Naive thymus-derived CD4-positive, alpha-beta T cell (primary cell): ENCODE measurements at regions not wholly inside any gene's neighbourhood (a gene's known extent, or its start where the extent isn't known, plus 50 kb on each side); places are given as distances from the start of the nearest gene placed in this dataset.
A peak's percentile ranks its signal among the peaks of the same experiment; 100 is the strongest.

Experiments used
- ATAC-seq: fragments of 150-1000 bp; cut with Tn5 transposase; 2 replicates; pipeline ENCODE4 v1.10.0; 2021; ENCODE audit warnings: mild to moderate bottlenecking, moderate library complexity
- CTCF ChIA-PET: fragments of 350-600 bp; sonication (Branson Sonifier 250); formaldehyde crosslinking; loops from one replicate; lab custom pipeline; 2021; ENCODE audit warnings: antibody characterized with exemption; lab: Charles Lee
- POLR2A ChIA-PET: fragments of 350-600 bp; sonication (Branson Sonifier 250); formaldehyde crosslinking; loops from one replicate; lab custom pipeline; 2021; ENCODE audit warnings: antibody characterized with exemption, inconsistent platforms; lab: Charles Lee
- DNase-seq, 9 donors: peaks; one replicate each; pipeline versions ENCODE4 v3.0.0 to v3.0.0-alpha.2; 2020 to 2022; ENCODE audit warnings: mixed read lengths in 1 of 9
- H3K27ac ChIP-seq: one replicate; pipeline ENCODE4 v1.7.0; 2013; ENCODE audit warnings: mild to moderate bottlenecking, low read depth, low read length, moderate library complexity
- H3K27me3 ChIP-seq, 2 donors: one replicate each; pipeline ENCODE4 v1.7.0; 2013; ENCODE audit warnings: low read length in 2 of 2, mild to moderate bottlenecking in 2 of 2, moderate library complexity in 2 of 2; ENCODE audit not compliant: control insufficient read depth in 2 of 2, insufficient read depth in 2 of 2
- H3K36me3 ChIP-seq, 3 experiments: 1 replicate in 2 of 3; 2 replicates in 1 of 3; pipeline ENCODE4 v1.7.0; 2013; ENCODE audit warnings: low read length in 3 of 3, mild to moderate bottlenecking in 3 of 3, moderate library complexity in 1 of 3; ENCODE audit not compliant: insufficient read depth in 3 of 3, control insufficient read depth in 2 of 3
- H3K4me1 ChIP-seq, 2 donors: one replicate each; pipeline ENCODE4 v1.7.0; 2013; ENCODE audit warnings: low read length in 2 of 2, mild to moderate bottlenecking in 2 of 2, moderate library complexity in 1 of 2; ENCODE audit not compliant: control insufficient read depth in 2 of 2, insufficient read depth in 2 of 2
- H3K4me3 ChIP-seq: 2 replicates; pipeline ENCODE4 v1.7.0; 2013; ENCODE audit warnings: mild to moderate bottlenecking, low read length
- H3K9me3 ChIP-seq, 3 experiments: 1 replicate in 2 of 3; 2 replicates in 1 of 3; pipeline ENCODE4 v1.7.0; 2013; ENCODE audit warnings: low read length in 3 of 3; ENCODE audit not compliant: control insufficient read depth in 2 of 3
- H3K27ac Mint-ChIP-seq, 9 donors: one replicate each; pipeline ENCODE4 v1.8.0; 2020 to 2022; ENCODE audit warnings: mixed read lengths in 9 of 9, mild to moderate bottlenecking in 8 of 9, moderate library complexity in 5 of 9, inconsistent platforms in 2 of 9
- H3K27me3 Mint-ChIP-seq, 5 donors: one replicate each; pipeline ENCODE4 v1.8.0; 2021 to 2022; ENCODE audit warnings: mixed read lengths in 5 of 5, mild to moderate bottlenecking in 1 of 5
- H3K36me3 Mint-ChIP-seq, 5 donors: one replicate each; pipeline ENCODE4 v1.8.0; 2020 to 2022; ENCODE audit warnings: mixed read lengths in 5 of 5, mild to moderate bottlenecking in 3 of 5, inconsistent platforms in 1 of 5
- H3K4me1 Mint-ChIP-seq, 7 donors: one replicate each; pipeline ENCODE4 v1.8.0; 2020 to 2022; ENCODE audit warnings: mixed read lengths in 7 of 7, mild to moderate bottlenecking in 3 of 7, inconsistent platforms in 1 of 7
- H3K4me3 Mint-ChIP-seq, 10 donors: one replicate each; pipeline ENCODE4 v1.8.0; 2020 to 2022; ENCODE audit warnings: mild to moderate bottlenecking in 10 of 10, mixed read lengths in 10 of 10, moderate library complexity in 6 of 10, inconsistent platforms in 2 of 10
- H3K9me3 Mint-ChIP-seq, 11 donors: one replicate each; pipeline ENCODE4 v1.8.0; 2020 to 2022; ENCODE audit warnings: mixed read lengths in 11 of 11, mild to moderate bottlenecking in 4 of 11, inconsistent platforms in 1 of 11, moderate library complexity in 1 of 11
- intact Hi-C, 2 donors: fragments of 100-400 bp; cut with micrococcal nuclease; formaldehyde crosslinking; loops; one replicate each; pipeline ENCODE4 v1.15.1; 2023

DNA sequence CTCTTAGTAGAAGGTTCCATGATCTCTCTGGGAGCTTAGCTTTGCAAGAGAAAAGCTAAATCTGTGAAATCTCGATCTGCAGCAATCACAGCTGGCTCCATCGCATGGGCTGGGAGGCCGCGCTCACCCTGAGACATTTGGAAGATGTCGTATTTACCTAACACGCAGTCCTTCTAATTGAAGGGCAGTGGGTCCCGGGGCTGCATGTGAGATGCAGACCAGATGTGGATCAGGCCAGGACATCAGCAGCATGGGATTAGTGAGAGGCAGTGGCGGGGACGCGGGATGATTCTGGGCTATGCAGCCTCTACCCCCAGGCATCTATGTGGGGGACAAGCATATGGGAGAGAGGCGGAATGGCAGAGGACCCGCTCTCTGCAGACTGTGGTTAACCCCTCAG, 312.4 kb upstream of the RTL1 start:
- no peaks in the 10 kb centered on the region for H3K36me3 ChIP-seq
- Mint-ChIP-seq H3K4me3 (no peak overlapping the region), H3K27me3 (peaks cover 0 to 14% (median 0%) of the 10 kb centered on the region in 5 donors), H3K27ac (no peak overlapping the region), H3K36me3 (peaks cover 0 to 13% (median 0%) of the 10 kb centered on the region in 5 donors), H3K4me1 (no peaks in the 10 kb centered on the region), H3K9me3 (peaks cover 7 to 41% (median 15%) of the 10 kb centered on the region in 11 donors)
- peaks cover 0 to 10% (median 0%) of the 10 kb centered on the region in 3 experiments for H3K9me3 ChIP-seq
- DNase-seq (peak in 1 of 9 donors; percentile 2), ATAC-seq (no peak)
- ChIA-PET CTCF (no interaction called here), POLR2A (no interaction called here)
- intact Hi-C loops = no loop called here
- H3K4me1 ChIP-seq = no peaks in the 10 kb centered on the region
- no peaks in the 10 kb centered on the region for H3K27me3 ChIP-seq
- H3K27ac ChIP-seq = no peak overlapping the region
- H3K4me3 ChIP-seq = no peak overlapping the region

GRCh38 chr14:101216366-101217079, 313.0 kb upstream of the RTL1 start:
- Histone ChIP-seq H3K4me1 (no peaks in the 10 kb centered on the region), H3K27ac (no peak overlapping the region), H3K4me3 (no peak overlapping the region), H3K36me3 (no peaks in the 10 kb centered on the region), H3K27me3 (no peaks in the 10 kb centered on the region), H3K9me3 (peaks cover 0 to 8% (median 0%) of the 10 kb centered on the region in 3 experiments)
- CTCF ChIA-PET = no interaction called here
- Mint-ChIP-seq H3K4me1 (no peaks in the 10 kb centered on the region), H3K36me3 (peaks cover 0 to 13% (median 0%) of the 10 kb centered on the region in 5 donors), H3K27me3 (peaks cover 0 to 14% (median 0%) of the 10 kb centered on the region in 5 donors), H3K4me3 (no peak overlapping the region), H3K9me3 (peaks cover 7 to 37% (median 16%) of the 10 kb centered on the region in 11 donors), H3K27ac (no peak overlapping the region)
- POLR2A ChIA-PET = no interaction called here
- DNase-seq (peak in 1 of 9 donors; percentile 9), ATAC-seq (no peak)
- intact Hi-C loops = no loop called here

GRCh38 chr14:101217080-101217463, 313.6 kb upstream of the RTL1 start:
- Mint-ChIP-seq H3K4me3 (no peak overlapping the region), H3K9me3 (peaks cover 5 to 32% (median 12%) of the 10 kb centered on the region in 11 donors), H3K4me1 (no peaks in the 10 kb centered on the region), H3K27ac (no peak overlapping the region), H3K27me3 (peaks cover 0 to 14% (median 0%) of the 10 kb centered on the region in 5 donors), H3K36me3 (peaks cover 0 to 10% (median 0%) of the 10 kb centered on the region in 5 donors)
- no peaks in the 10 kb centered on the region for H3K4me1 ChIP-seq
- H3K36me3 ChIP-seq = no peaks in the 10 kb centered on the region
- H3K4me3 ChIP-seq = no peak overlapping the region
- POLR2A ChIA-PET = no interaction called here
- no peak for ATAC-seq
- no peak for DNase-seq
- H3K27ac ChIP-seq = no peak overlapping the region
- H3K9me3 ChIP-seq = peaks cover 0 to 3% (median 0%) of the 10 kb centered on the region in 3 experiments
- intact Hi-C loops = no loop called here
- no peaks in the 10 kb centered on the region for H3K27me3 ChIP-seq
- CTCF ChIA-PET = no interaction called here

- H3K9me3 ChIP-seq = no peaks in the 10 kb centered on the region
- CTCF ChIA-PET = no interaction called here
- intact Hi-C loops = no loop called here
- peaks cover 0 to 20% (median 0%) of the 10 kb centered on the region in 5 donors for H3K27me3 Mint-ChIP-seq
- H3K27ac ChIP-seq = no peak overlapping the region
- no peaks in the 10 kb centered on the region for H3K4me1 ChIP-seq
- H3K27ac Mint-ChIP-seq = no peak overlapping the region
- no peaks in the 10 kb centered on the region for H3K27me3 ChIP-seq
- H3K9me3 Mint-ChIP-seq = peaks cover 3 to 25% (median 10%) of the 10 kb centered on the region in 11 donors
- H3K4me3 Mint-ChIP-seq = no peak overlapping the region
- no peaks in the 10 kb centered on the region for H3K36me3 ChIP-seq
- H3K36me3 Mint-ChIP-seq = peaks cover 0 to 8% (median 0%) of the 10 kb centered on the region in 5 donors
- POLR2A ChIA-PET = no interaction called here
- DNase-seq (peak in 1 of 9 donors; percentile 13), ATAC-seq (no peak)
- no peaks in the 10 kb centered on the region for H3K4me1 Mint-ChIP-seq
- no peak overlapping the region for H3K4me3 ChIP-seq
Measured at GRCh38 chr14:101217616-101218371, 314.3 kb upstream of the RTL1 start.

DNA sequence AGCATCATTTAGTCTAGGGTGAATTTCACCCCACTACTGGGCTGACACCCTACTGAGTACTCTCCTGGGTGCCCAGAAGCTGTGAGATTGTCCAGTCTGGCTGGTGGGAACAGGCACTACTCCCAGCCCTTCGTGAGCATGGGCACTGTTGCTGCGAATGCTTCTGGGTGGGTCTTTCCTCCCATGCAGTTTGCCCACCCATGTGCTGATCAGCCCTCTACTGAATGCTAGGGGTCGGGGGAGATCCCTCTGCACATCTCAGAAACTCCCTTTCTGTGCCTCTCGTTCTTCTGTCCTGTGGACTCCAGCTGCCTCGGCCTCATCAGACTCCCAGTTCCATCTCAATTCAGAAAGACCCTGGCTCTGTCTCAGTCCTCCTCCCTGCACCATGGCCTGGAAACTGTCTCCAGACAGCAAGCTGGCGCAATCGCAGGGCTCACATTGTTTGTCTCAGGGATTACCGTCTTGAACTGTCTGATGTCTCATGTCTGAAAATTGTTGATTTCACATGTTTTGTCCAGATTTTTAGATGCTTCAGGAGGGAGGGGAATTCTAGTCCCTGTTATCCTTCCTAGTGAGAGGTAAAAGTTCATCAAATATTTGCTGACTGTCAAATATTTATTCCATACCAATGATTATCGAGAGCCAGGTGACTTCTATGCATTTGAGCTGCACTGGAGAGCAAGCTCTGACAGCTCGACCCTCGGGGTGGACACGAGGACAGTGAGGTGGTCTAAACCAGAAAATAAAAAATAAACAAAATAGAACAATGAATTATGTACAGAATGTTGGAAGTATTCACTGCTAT, 316.6 kb upstream of the RTL1 start:
- no peaks in the 10 kb centered on the region for H3K36me3 Mint-ChIP-seq
- no peak overlapping the region for H3K27ac ChIP-seq
- POLR2A ChIA-PET = no interaction called here
- no peaks in the 10 kb centered on the region for H3K9me3 ChIP-seq
- DNase-seq (peak in 1 of 9 donors; percentile 3), ATAC-seq (no peak)
- H3K4me1 Mint-ChIP-seq = no peaks in the 10 kb centered on the region
- H3K27ac Mint-ChIP-seq = peak overlapping the region in 1 of 9 donors; percentile 54
- H3K9me3 Mint-ChIP-seq = peaks cover 0 to 8% (median 2%) of the 10 kb centered on the region in 11 donors
- no peak overlapping the region for H3K4me3 ChIP-seq
- H3K27me3 ChIP-seq = no peaks in the 10 kb centered on the region
- intact Hi-C loops = no loop called here
- no peak overlapping the region for H3K4me3 Mint-ChIP-seq
- CTCF ChIA-PET = no interaction called here
- H3K36me3 ChIP-seq = no peaks in the 10 kb centered on the region
- no peaks in the 10 kb centered on the region for H3K4me1 ChIP-seq
- peaks cover 0 to 26% (median 4%) of the 10 kb centered on the region in 5 donors for H3K27me3 Mint-ChIP-seq

DNA sequence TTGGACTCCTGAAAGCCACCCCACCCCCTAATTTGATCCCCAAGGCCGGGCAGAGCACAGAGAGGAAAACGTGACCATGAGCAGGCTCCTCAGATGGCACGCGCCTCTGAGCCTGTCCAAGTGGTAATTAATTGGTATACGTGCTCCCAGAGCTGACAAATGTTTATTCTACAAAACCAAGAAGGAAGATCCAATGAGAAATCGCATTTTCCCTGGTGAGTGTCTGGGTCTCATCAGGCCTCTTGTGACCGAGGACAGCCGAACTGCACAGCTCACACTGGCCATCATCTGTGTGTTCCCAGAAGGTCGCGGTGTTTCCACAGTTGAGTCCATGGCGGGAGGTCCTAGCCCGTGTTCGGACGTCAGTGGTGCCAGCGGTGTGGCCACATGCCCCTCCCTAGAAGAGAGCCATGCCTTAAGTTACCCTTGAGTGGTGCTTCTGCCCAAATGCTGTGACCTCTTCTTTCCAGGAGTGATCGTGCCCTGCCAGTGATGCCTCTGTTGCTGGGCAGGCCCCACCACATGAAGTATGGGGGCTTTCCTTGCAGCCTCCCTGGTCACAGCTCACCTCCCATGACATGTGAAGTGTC, 317.5 kb upstream of the RTL1 start:
- Histone ChIP-seq H3K27ac (no peak overlapping the region), H3K4me1 (no peaks in the 10 kb centered on the region), H3K36me3 (no peaks in the 10 kb centered on the region), H3K9me3 (no peaks in the 10 kb centered on the region), H3K4me3 (no peak overlapping the region), H3K27me3 (no peaks in the 10 kb centered on the region)
- H3K4me3 Mint-ChIP-seq = no peak overlapping the region
- ATAC-seq (no peak), DNase-seq (peak in 1 of 9 donors; percentile 6)
- peaks cover 0 to 2% (median 0%) of the 10 kb centered on the region in 11 donors for H3K9me3 Mint-ChIP-seq
- H3K27me3 Mint-ChIP-seq = peaks cover 0 to 23% (median 4%) of the 10 kb centered on the region in 5 donors
- intact Hi-C loops = no loop called here
- H3K36me3 Mint-ChIP-seq = no peaks in the 10 kb centered on the region
- H3K4me1 Mint-ChIP-seq = peaks cover 0 to 4% (median 0%) of the 10 kb centered on the region in 7 donors
- POLR2A ChIA-PET = no interaction called here
- no peak overlapping the region for H3K27ac Mint-ChIP-seq
- CTCF ChIA-PET = interaction anchor here (0.6 kb wide), 1 partner anchor 479 kb away, joined by 3 read pairs; no protein-coding TSS in a partner anchor
